Liver (tissue), 8 donors: ENCODE measurements at regions not wholly inside any gene's neighbourhood (a gene's known extent, or its start where the extent isn't known, plus 50 kb on each side); places are given as distances from the start of the nearest gene placed in this dataset.

Experiments used
- DNase-seq: peaks from one replicate; pipeline ENCODE4 v3.0.0-alpha.2; 2017; ENCODE audit warnings: low spot score
- H3K27ac ChIP-seq, 2 donors: one replicate each; pipeline ENCODE4 v1.7.0; 2013; ENCODE audit warnings: inconsistent platforms in 2 of 2, low read length in 2 of 2, control low read depth in 1 of 2, low read depth in 1 of 2, mild to moderate bottlenecking in 1 of 2
- H3K27me3 ChIP-seq, 4 donors: one replicate each; pipeline versions ENCODE4 v1.6.1 to v1.7.0; 2013; ENCODE audit warnings: low read length in 3 of 4, inconsistent platforms in 1 of 4, mild to moderate bottlenecking in 1 of 4, moderate library complexity in 1 of 4; ENCODE audit not compliant: control insufficient read depth in 4 of 4, insufficient read depth in 4 of 4
- H3K36me3 ChIP-seq, 4 donors: one replicate each; pipeline versions ENCODE4 v1.6.1 to v1.7.0; 2013; ENCODE audit warnings: low read length in 3 of 4, mild to moderate bottlenecking in 3 of 4, low read depth in 1 of 4, moderate library complexity in 1 of 4; ENCODE audit not compliant: control insufficient read depth in 4 of 4, insufficient read depth in 3 of 4
- H3K4me1 ChIP-seq, 4 donors: one replicate each; pipeline versions ENCODE4 v1.6.1 to v1.7.0; 2013; ENCODE audit warnings: low read length in 3 of 4, mild to moderate bottlenecking in 3 of 4, moderate library complexity in 1 of 4; ENCODE audit not compliant: control insufficient read depth in 4 of 4, insufficient read depth in 4 of 4
- H3K4me3 ChIP-seq, 3 donors: one replicate each; pipeline versions ENCODE4 v1.6.1 to v1.7.0; 2013; ENCODE audit warnings: low read length in 3 of 3, control low read depth in 1 of 3, low read depth in 1 of 3, mild to moderate bottlenecking in 1 of 3
- H3K9ac ChIP-seq, 2 donors: one replicate each; pipeline ENCODE4 v1.7.0; 2013; ENCODE audit warnings: low read length in 2 of 2, mild to moderate bottlenecking in 2 of 2, moderate library complexity in 2 of 2, control low read depth in 1 of 2, low read depth in 1 of 2
- H3K9me3 ChIP-seq, 4 donors: one replicate each; pipeline versions ENCODE4 v1.6.1 to v1.7.0; 2013; ENCODE audit warnings: low read length in 3 of 4; ENCODE audit not compliant: control insufficient read depth in 4 of 4
- ATF3 ChIP-seq: IDR thresholded peaks from 2 replicates; pipeline ENCODE4 v1.6.1; 2016; ENCODE audit warnings: antibody characterized with exemption
- CTCF ChIP-seq: fragments of 150-350 bp; IDR thresholded peaks from 2 replicates; pipeline ENCODE4 v1.5.1; 2017; ENCODE audit warnings: improper control_type of control experiment, low read depth, low read length; ENCODE audit not compliant: missing input control
- FOXA1 ChIP-seq: IDR thresholded peaks from 2 replicates; pipeline ENCODE4 v1.6.1; 2016; ENCODE audit warnings: antibody characterized with exemption
- FOXA2 ChIP-seq: IDR thresholded peaks from 2 replicates; pipeline ENCODE4 v1.6.1; 2016; ENCODE audit warnings: antibody characterized with exemption
- GABPA ChIP-seq, 2 donors: IDR thresholded peaks in 1 of 2; conservative IDR thresholded peaks in 1 of 2; 2 replicates each; pipeline ENCODE4 v1.6.1; 2016; ENCODE audit warnings: antibody characterized with exemption in 2 of 2, mild to moderate bottlenecking in 1 of 2, moderate library complexity in 1 of 2
- HNF4G ChIP-seq: IDR thresholded peaks from 2 replicates; pipeline ENCODE4 v1.6.1; 2016; ENCODE audit warnings: antibody characterized with exemption
- MAX ChIP-seq: IDR thresholded peaks from 2 replicates; pipeline ENCODE4 v1.6.1; 2016; ENCODE audit warnings: antibody characterized with exemption
- NR2F2 ChIP-seq: IDR thresholded peaks from 2 replicates; pipeline ENCODE4 v1.6.1; 2016; ENCODE audit warnings: antibody characterized with exemption
- RAD21 ChIP-seq, 2 donors: IDR thresholded peaks; 2 replicates each; pipeline ENCODE4 v1.6.1; 2016; ENCODE audit warnings: antibody characterized with exemption in 2 of 2, mild to moderate bottlenecking in 2 of 2
- REST ChIP-seq: IDR thresholded peaks from 2 replicates; pipeline ENCODE4 v1.6.1; 2016; ENCODE audit warnings: antibody characterized with exemption, mild to moderate bottlenecking
- RXRA ChIP-seq, 2 donors: IDR thresholded peaks; 2 replicates each; pipeline ENCODE4 v1.6.1; 2017 to 2018; ENCODE audit warnings: antibody characterized with exemption in 2 of 2, mild to moderate bottlenecking in 1 of 2
- TAF1 ChIP-seq: conservative IDR thresholded peaks from 2 replicates; pipeline ENCODE4 v1.6.1; 2016; ENCODE audit warnings: antibody characterized with exemption, mild to moderate bottlenecking
- YY1 ChIP-seq: IDR thresholded peaks from 2 replicates; pipeline ENCODE4 v1.6.1; 2016; ENCODE audit warnings: antibody characterized with exemption, mild to moderate bottlenecking
- WGBS: extraction: QIAGEN DNeasy Blood & Tissue Kit; methylation state at CpG from one replicate; pipeline ENCODE4 v1.1.7; 2013; 5-methylcytosine and 5-hydroxymethylcytosine counted together
- TF ChIP-seq, protein P1 (sequence below): IDR thresholded peaks from 2 replicates; pipeline ENCODE4 v1.6.1; 2016; ENCODE audit warnings: antibody characterized with exemption
- donor health status: healthy.
- donor health status: healthy.
- donor health status: healthy.
- donor health status: healthy.
- donor health status: healthy.

GRCh38 chr4:181599134-181599533 lies 644.1 kb upstream of the TENM3 start:
- Histone ChIP-seq H3K4me3 (no peak overlapping the region), H3K9me3 (no peaks in the 10 kb centered on the region), H3K4me1 (no peaks in the 10 kb centered on the region), H3K27me3 (peaks cover 0 to 8% (median 0%) of the 10 kb centered on the region in 4 donors), H3K27ac (no peak overlapping the region), H3K9ac (no peak overlapping the region), H3K36me3 (no peaks in the 10 kb centered on the region)
- TF ChIP-seq REST (no peak), TAF1 (no peak), YY1 (no peak), RXRA (IDR thresholded peaks at IDR 0.05) (no peak), NR2F2 (no peak)
- WGBS = 59% methylated on average over 6 of the region's 6 CpGs
- no peak for DNase-seq

DNA sequence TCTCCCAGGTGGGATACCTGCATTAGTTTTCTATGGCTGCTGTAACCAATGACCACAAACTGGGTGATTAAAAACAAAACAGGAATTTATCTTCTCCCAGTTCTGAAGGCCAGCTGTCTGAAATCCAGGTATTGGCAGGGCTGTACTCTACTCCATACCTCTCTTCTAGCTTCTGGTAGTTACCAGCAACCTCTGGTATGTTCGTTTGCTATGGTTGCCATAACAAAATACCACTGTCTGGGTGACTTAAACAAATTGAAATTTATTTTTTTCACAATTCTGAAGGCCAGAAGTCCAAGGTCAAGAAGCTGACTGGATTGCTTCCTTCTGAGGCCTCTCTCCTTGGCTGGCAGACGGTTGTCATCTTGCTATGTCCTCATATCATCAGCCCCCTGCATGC lies 642.1 kb upstream of the TENM3 start:
- Histone ChIP-seq H3K36me3 (no peaks in the 10 kb centered on the region), H3K4me3 (no peak overlapping the region), H3K9me3 (no peaks in the 10 kb centered on the region), H3K9ac (no peak overlapping the region), H3K27me3 (peaks cover 0 to 8% (median 0%) of the 10 kb centered on the region in 4 donors), H3K27ac (no peak overlapping the region), H3K4me1 (no peaks in the 10 kb centered on the region)
- no peak for DNase-seq
- 25% methylated on average over 2 of the region's 2 CpGs for WGBS
- TF ChIP-seq RAD21 (IDR thresholded peaks at IDR 0.05) (no peak), ATF3 (no peak), MAX (no peak), CTCF (no peak), HNF4G (no peak), RXRA (IDR thresholded peaks at IDR 0.05) (no peak), NR2F2 (no peak), FOXA2 (no peak), GABPA (IDR thresholded peaks at IDR 0.05 in 1 of 2, conservative IDR thresholded peaks at IDR 0.05 in 1 of 2) (no peak), REST (no peak), FOXA1 (no peak), TAF1 (no peak)
- TF ChIP-seq, protein P1, sequence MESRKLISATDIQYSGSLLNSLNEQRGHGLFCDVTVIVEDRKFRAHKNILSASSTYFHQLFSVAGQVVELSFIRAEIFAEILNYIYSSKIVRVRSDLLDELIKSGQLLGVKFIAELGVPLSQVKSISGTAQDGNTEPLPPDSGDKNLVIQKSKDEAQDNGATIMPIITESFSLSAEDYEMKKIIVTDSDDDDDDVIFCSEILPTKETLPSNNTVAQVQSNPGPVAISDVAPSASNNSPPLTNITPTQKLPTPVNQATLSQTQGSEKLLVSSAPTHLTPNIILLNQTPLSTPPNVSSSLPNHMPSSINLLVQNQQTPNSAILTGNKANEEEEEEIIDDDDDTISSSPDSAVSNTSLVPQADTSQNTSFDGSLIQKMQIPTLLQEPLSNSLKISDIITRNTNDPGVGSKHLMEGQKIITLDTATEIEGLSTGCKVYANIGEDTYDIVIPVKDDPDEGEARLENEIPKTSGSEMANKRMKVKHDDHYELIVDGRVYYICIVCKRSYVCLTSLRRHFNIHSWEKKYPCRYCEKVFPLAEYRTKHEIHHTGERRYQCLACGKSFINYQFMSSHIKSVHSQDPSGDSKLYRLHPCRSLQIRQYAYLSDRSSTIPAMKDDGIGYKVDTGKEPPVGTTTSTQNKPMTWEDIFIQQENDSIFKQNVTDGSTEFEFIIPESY = no peak
